Stimulated activated CD4-positive, alpha-beta T cell treated with anti-CD3 and anti-CD28 coated beads, Interleukin-2, amount 100 ng/mL, for 4 hours (primary cell): ENCODE measurements at regions not wholly inside any gene's neighbourhood (a gene's known extent, or its start where the extent isn't known, plus 50 kb on each side); places are given as distances from the start of the nearest gene placed in this dataset.

ENCODE experiments used
- DNase-seq: peaks from one replicate; pipeline ENCODE4 v3.0.0-alpha.2; 2020; ENCODE audit warnings: low read depth

GRCh38 chr14:81837304-81837703 lies 303.7 kb upstream of the SEL1L start:
- no peak for DNase-seq

GRCh38 chr14:81839056-81839455 lies 305.4 kb upstream of the SEL1L start:
- DNase-seq: no peak

GRCh38 chr14:81841346-81841745 lies 307.7 kb upstream of the SEL1L start:
- DNase-seq: no peak

- DNase-seq: no peak
Measured at GRCh38 chr14:81849714-81850113, 316.1 kb upstream of the SEL1L start.

GRCh38 chr14:81855007-81855406 lies 321.4 kb upstream of the SEL1L start:
- no peak for DNase-seq

GRCh38 chr14:81859046-81859445 lies 325.4 kb upstream of the SEL1L start:
- no peak for DNase-seq

GRCh38 chr14:81868172-81868571 lies 334.5 kb upstream of the SEL1L start:
- no peak for DNase-seq

- DNase-seq: no peak
Measured at GRCh38 chr14:81871706-81872105, 338.1 kb upstream of the SEL1L start.

GRCh38 chr14:81884382-81884781 lies 350.7 kb upstream of the SEL1L start:
- DNase-seq: no peak

- no peak for DNase-seq
Measured at GRCh38 chr14:81886588-81886987, 352.9 kb upstream of the SEL1L start.

- DNase-seq: no peak
Measured at GRCh38 chr14:81889529-81889928, 355.9 kb upstream of the SEL1L start.

- no peak for DNase-seq
Measured at GRCh38 chr14:81890020-81890419, 356.4 kb upstream of the SEL1L start.

- no peak for DNase-seq
Measured at GRCh38 chr14:81903477-81903876, 369.8 kb upstream of the SEL1L start.

- no peak for DNase-seq
Measured at GRCh38 chr14:81927070-81927469, 393.4 kb upstream of the SEL1L start.

- no peak for DNase-seq
Measured at GRCh38 chr14:81931828-81932227, 398.2 kb upstream of the SEL1L start.

GRCh38 chr14:81936348-81936747 lies 402.7 kb upstream of the SEL1L start:
- no peak for DNase-seq

- DNase-seq: no peak
Measured at GRCh38 chr14:81936902-81937301, 403.2 kb upstream of the SEL1L start.

- DNase-seq: no peak
Measured at GRCh38 chr14:81938341-81938740, 404.7 kb upstream of the SEL1L start.

- DNase-seq: no peak
Measured at GRCh38 chr14:81940651-81941050, 407.0 kb upstream of the SEL1L start.

- no peak for DNase-seq
Measured at GRCh38 chr14:81942071-81942470, 408.4 kb upstream of the SEL1L start.

- no peak for DNase-seq
Measured at GRCh38 chr14:81946375-81946774, 412.7 kb upstream of the SEL1L start.

GRCh38 chr14:81946834-81947798 lies 413.5 kb upstream of the SEL1L start:
- DNase-seq: no peak

- no peak for DNase-seq
Measured at GRCh38 chr14:81952917-81953316, 419.3 kb upstream of the SEL1L start.

- no peak for DNase-seq
Measured at GRCh38 chr14:81953419-81953818, 419.8 kb upstream of the SEL1L start.
